ENCODE measurements at regions not wholly inside any gene's neighbourhood (a gene's known extent, or its start where the extent isn't known, plus 50 kb on each side); places are given as distances from the start of the nearest gene placed in this dataset.

GRCh38 chr14:71247106-71247505 lies 339.8 kb downstream of the PCNX1 start:
- H3K36me3 ChIP-seq (ENCODE audit: insufficient read depth, low read length) = no peaks in the 10 kb centered on the region
- H3K4me2 ChIP-seq (ENCODE audit: low read length) = no peak overlapping the region
- no peak for DNase-seq (ENCODE audit: low spot score)
- no peaks in the 10 kb centered on the region for H4K20me1 ChIP-seq (ENCODE audit: insufficient read depth, low read length)
- intact Hi-C loops (cut with micrococcal nuclease; ENCODE audit: unreplicated experiment) = no loop called here
- ChIA-PET CTCF (ENCODE audit: unreplicated experiment) (no interaction called here), POLR2A (no interaction called here)
- no peaks in the 10 kb centered on the region for H3K4me1 ChIP-seq (ENCODE audit: insufficient read depth, low read length, poor library complexity, severe bottlenecking)
- H3K4me3 ChIP-seq (ENCODE audit: low read depth, low read length, poor library complexity, severe bottlenecking) = no peak overlapping the region
- H3K27ac ChIP-seq (ENCODE audit: low read depth, low read length, poor library complexity, severe bottlenecking) = no peak overlapping the region
- no TSS peak for BruUV-seq (replicated peaks)
- no peaks in the 10 kb centered on the region for H3K9me2 ChIP-seq (ENCODE audit: insufficient read depth, low read length)
- H3K79me2 ChIP-seq (ENCODE audit: insufficient read depth, low read depth, low read length) = no peaks in the 10 kb centered on the region
- TF ChIP-seq CTCF (conservative IDR thresholded peaks at IDR 0.05; ENCODE audit: low read length) (no peak), EZH2phosphoT487 (IDR thresholded peaks at IDR 0.05; ENCODE audit: borderline replicate concordance, low read depth, low read length) (no peak)
- no peak overlapping the region for H2AFZ ChIP-seq (ENCODE audit: low read length)
- H3K9me3 ChIP-seq (ENCODE audit: low read length) = no peaks in the 10 kb centered on the region

- Histone ChIP-seq H3K4me1 (ENCODE audit: insufficient read depth, low read length, poor library complexity, severe bottlenecking) (no peaks in the 10 kb centered on the region), H3K4me3 (ENCODE audit: low read depth, low read length, poor library complexity, severe bottlenecking) (no peak overlapping the region), H3K4me2 (ENCODE audit: low read length) (no peak overlapping the region), H3K79me2 (ENCODE audit: insufficient read depth, low read depth, low read length) (no peaks in the 10 kb centered on the region), H2AFZ (ENCODE audit: low read length) (no peak overlapping the region), H3K27ac (ENCODE audit: low read depth, low read length, poor library complexity, severe bottlenecking) (no peak overlapping the region), H3K9me2 (ENCODE audit: insufficient read depth, low read length) (no peaks in the 10 kb centered on the region), H3K9me3 (ENCODE audit: low read length) (no peaks in the 10 kb centered on the region), H3K36me3 (ENCODE audit: insufficient read depth, low read length) (no peaks in the 10 kb centered on the region), H4K20me1 (ENCODE audit: insufficient read depth, low read length) (no peaks in the 10 kb centered on the region)
- TF ChIP-seq EZH2phosphoT487 (IDR thresholded peaks at IDR 0.05; ENCODE audit: borderline replicate concordance, low read depth, low read length) (no peak), CTCF (conservative IDR thresholded peaks at IDR 0.05; ENCODE audit: low read length) (no peak)
- no TSS peak for BruUV-seq (replicated peaks)
- DNase-seq (ENCODE audit: low spot score) = no peak
- ChIA-PET POLR2A (interaction anchor here (0.6 to 0.7 kb wide), 2 partner anchors 44 to 411 kb away, joined by 3 read pairs; no protein-coding TSS in a partner anchor), CTCF (ENCODE audit: unreplicated experiment) (no interaction called here)
- intact Hi-C loops (cut with micrococcal nuclease; ENCODE audit: unreplicated experiment) = no loop called here
These were observed 340.9 kb downstream of the PCNX1 start for GRCh38 chr14:71248194-71248593.

GRCh38 chr14:71250347-71250746 lies 343.1 kb downstream of the PCNX1 start:
- Histone ChIP-seq H3K4me2 (ENCODE audit: low read length) (no peak overlapping the region), H3K4me3 (ENCODE audit: low read depth, low read length, poor library complexity, severe bottlenecking) (no peak overlapping the region), H3K27ac (ENCODE audit: low read depth, low read length, poor library complexity, severe bottlenecking) (no peak overlapping the region), H2AFZ (ENCODE audit: low read length) (no peak overlapping the region), H3K4me1 (ENCODE audit: insufficient read depth, low read length, poor library complexity, severe bottlenecking) (no peaks in the 10 kb centered on the region), H4K20me1 (ENCODE audit: insufficient read depth, low read length) (no peaks in the 10 kb centered on the region), H3K79me2 (ENCODE audit: insufficient read depth, low read depth, low read length) (no peaks in the 10 kb centered on the region), H3K9me2 (ENCODE audit: insufficient read depth, low read length) (no peaks in the 10 kb centered on the region), H3K9me3 (ENCODE audit: low read length) (no peaks in the 10 kb centered on the region), H3K36me3 (ENCODE audit: insufficient read depth, low read length) (no peaks in the 10 kb centered on the region)
- POLR2A ChIA-PET = interaction anchor here (0.5 kb wide), 1 partner anchor 190 kb away, joined by 5 read pairs; no protein-coding TSS in a partner anchor
- no TSS peak for BruUV-seq (replicated peaks)
- CTCF ChIA-PET (ENCODE audit: unreplicated experiment) = no interaction called here
- intact Hi-C loops (cut with micrococcal nuclease; ENCODE audit: unreplicated experiment) = no loop called here
- TF ChIP-seq EZH2phosphoT487 (IDR thresholded peaks at IDR 0.05; ENCODE audit: borderline replicate concordance, low read depth, low read length) (no peak), CTCF (conservative IDR thresholded peaks at IDR 0.05; ENCODE audit: low read length) (no peak)
- no peak for DNase-seq (ENCODE audit: low spot score)
